HPDE6-E6E7 (cell line): ENCODE measurements at regions not wholly inside any gene's neighbourhood (a gene's known extent, or its start where the extent isn't known, plus 50 kb on each side); places are given as distances from the start of the nearest gene placed in this dataset.

Source experiments
- DNase-seq: peaks from one replicate; pipeline ENCODE4 v3.0.0; 2011; ENCODE audit warnings: missing footprints; ENCODE audit errors: extremely low spot score

DNA sequence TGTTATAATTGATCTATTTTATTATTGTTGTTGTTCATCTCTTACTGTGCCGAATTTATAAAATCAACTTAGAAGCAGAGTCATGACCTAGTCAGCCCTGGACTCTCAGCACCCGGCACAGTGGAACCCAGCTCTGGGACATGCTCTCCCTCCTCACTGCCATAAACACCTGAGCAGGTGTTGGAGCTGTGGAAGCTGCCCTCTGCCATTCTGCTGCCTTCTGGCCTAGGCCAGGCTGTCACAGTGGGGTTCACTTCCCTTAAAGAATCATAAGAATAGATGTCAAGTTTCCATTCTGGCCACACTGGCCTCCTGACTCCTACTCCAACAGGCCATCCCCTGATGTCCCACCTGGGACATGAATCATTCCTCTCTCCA, 192.2 kb downstream of the ZFP36L2 start:
- no peak for DNase-seq

DNA sequence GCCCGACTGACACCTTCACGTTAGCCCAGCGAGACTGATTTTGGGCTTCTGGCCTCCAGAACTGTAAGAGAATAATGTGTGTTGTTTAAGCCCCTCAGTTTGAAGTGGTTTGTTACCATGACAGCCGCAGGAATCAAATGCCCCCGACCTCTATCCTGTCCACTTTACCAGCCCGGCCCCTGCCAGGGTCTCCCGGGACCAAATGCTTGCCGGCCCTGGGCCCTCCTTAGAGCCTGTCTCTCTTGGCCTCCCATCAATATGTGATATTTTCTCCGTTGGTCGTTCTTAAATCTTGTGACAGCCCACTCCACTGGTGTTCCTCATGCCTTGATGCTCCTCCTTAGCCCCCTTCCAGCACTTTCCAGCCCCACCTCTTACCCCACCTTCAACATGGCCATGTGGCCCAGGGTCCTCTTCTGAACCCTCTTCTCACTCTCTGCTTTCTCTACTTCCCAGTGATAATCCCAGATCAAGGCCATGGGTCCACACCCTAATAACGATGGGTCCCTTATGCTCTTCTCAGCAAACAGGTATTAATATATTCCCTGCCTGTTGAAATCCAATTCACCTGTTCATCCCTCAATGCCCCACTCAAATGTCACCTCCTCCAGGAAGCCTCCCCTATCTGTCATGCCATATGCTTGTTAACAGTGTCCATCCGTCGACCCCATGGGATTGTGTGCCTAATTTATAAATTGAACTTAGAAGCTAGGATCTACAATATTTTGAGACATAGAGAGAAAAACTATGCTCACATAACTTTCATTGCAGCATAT, 192.8 kb downstream of the ZFP36L2 start:
- no peak for DNase-seq

DNA sequence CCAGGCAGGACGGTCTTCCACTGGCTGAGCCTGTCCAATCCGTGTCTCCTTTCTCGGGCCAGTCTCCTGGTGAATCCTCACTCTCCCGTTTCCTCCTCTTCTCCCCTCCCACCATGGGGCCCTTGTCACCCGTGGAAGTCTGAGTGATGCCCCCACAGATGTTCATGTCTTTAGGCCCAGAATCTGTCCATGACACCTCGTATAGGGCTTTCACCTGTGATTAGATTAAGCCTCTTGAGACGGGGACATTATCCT, 193.5 kb downstream of the ZFP36L2 start:
- DNase-seq = no peak

DNA sequence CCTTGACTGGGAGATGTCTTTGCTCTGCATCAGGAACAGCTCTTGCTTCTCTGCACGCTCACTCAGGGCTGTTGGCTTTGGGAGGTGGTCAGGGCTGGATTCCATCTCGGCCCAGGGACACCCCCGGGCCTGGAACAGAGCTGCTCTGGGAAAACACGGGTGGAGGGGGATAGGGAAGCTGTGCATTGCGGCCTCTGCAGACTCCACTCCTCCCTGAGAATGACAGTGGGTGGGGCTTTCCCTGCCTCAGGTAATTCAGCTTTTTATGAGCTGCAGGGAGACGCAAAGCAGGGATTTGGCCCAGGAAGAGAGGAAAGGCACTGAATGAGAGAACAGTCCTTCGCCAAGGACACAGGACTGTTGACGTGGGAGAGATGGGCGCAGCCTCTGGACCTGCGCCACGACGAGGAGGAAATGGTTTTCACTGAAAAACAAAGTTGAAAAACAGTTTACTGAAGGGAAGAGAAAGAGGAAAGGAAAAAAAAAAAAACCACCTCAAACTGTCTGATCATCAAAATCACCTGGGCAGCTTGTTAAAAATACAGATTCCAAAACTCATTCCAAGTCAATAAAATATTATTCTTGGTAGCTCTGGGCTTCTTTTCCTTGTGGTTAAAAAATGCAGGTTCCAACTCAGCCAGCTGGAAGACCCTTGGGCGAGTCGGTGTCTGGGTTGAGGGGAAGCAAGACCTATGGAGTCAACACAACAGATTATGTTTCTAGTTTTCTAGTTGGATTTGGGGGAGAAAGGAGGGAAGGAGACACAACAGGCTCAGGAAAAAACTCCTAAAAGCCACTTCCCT, 194.0 kb downstream of the ZFP36L2 start:
- DNase-seq = no peak

DNA sequence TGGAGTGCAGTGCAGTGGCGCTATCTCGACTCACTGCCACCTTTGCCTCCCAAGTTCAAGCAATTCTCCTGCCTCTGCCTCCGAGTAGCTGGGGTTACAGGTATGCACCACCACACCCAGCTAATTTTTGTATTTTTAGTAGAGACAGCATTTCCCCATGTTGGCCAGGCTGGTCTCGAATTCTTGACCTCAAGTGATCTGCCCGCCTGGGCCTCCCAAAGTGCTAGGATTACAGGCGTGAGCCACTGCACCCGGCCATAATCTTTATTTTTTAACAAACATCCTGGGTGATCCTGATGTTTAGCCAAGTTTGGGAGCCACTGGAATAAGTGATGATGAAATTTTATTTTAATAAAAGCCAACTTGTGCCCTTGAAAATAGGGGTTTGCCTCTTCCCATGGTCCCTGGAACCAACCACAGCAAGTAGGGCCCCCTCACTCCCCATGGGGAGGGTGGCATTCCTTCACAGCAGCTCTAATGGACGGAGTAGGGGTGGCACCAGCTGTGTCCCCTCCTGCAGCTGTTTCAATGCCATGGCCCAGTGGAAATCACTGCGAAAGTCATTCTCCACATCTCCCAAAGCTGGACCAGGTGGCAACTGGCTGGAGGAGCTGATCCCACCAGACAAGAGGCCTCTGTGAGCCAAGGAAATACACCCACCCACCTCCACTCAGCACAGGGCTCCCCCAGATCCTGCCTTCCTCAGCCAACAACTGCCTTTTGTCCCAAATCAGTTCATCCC, 194.8 kb downstream of the ZFP36L2 start:
- no peak for DNase-seq

DNA sequence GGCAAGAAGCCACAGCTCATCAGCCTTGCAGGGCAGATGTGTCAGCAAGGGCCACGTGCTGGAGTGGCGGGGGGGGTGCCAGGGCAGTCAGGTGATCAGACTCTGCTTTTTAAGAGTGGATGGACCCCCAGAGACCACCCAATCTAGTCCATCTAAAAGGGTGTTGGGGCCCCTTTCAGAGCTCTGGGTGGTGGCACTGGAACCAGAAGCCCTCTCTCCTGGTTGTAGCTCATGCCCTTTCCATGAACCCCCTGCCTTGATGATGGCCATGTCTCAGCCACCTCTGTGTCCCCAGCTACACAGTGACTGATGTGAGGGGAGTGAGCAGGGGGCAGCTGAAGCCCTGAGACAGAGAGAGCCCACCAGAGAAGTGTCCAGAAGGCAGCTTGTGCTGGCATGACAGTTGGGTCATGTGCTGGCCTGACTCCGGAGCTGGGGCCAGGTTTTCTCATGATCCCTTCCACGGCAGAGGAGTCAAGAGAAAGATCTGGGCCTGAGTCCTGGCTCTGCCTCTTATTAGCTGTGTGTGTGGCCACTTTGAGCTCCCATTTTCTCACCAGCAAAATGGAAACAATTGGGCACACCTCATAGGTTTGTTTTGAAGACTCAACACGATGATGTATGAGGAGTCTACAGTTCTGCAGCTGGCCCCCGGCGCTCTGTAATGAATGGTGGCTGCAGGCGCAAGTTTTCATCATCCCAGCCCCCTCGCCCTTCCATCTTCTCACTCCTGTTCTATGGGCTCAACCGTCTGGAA, 195.7 kb downstream of the ZFP36L2 start:
- no peak for DNase-seq

DNA sequence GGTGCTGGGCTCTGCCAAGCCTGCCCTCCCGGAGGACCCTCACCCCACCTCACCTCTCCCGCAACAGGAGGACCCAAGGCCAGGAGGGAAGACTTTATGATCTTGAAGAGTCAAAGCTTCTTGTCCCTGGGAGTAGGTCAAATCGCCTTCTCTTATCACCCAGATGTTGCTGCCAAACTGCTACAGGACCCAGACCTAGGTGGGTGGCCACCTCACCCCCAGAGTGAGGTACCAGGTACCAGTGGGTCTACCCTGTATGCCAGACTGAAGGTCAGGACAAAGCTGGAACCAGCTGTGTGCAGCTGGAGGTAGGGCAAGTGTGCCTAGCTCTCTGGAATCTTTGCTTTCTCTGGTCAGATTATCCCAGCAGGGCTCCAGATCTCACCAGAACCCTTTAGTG, 197.2 kb downstream of the ZFP36L2 start:
- no peak for DNase-seq

DNA sequence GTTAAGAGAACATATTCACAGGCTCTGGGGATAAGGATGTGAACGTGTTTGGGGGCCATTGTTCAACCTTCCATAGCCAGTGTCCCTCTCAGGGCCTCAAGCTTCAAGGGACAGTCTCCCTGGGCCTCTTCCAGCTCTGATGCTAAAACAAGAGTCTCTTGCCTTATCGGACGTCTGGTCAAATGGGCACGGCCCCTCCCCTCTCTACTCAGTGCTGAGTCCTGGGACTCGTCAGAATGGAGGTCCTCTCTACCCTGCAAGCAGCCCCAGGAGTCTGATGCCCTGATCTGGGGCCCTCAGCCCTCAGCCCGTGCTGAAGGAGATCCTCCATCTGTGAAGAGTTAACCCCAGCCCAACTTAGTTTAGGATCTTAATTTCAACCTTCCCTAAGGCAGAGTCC, 198.2 kb downstream of the ZFP36L2 start:
- no peak for DNase-seq

DNA sequence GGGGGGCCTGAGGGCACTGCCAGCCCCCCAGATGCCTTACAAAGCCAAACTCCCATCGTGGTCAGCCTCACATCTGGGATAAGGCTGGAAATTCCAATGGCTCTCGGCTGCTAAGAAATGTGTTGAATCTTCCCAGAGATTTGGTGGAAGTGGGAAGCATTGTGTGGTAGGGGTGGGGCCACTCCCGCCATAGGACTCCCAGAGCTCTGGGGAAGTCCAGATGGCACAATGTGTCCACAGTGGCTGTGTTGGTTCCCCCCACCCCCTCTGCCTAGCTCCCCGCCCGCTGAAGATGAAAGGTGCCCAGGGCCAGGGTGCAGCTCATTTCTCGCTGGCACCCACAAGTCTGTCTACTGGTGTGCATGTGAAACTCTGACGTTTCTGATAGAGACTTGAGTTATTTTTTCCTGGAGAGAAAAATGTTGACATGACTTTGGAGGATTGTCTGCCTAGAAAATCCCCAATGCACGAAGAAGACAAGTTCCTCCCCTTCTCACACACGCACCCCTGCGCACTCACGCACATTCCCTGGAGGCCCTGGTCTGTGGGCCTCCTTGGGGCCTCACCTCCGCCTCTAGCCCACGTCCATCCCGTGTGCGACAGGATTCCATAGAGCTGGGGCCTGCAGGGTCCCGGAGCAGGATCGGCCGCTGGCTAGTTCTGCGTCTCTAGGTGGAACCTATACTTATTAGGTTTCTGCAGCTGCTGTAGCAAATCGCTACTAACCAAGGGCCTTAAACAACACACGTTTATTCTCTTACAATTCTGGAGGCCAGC, 199.1 kb downstream of the ZFP36L2 start:
- DNase-seq = no peak

DNA sequence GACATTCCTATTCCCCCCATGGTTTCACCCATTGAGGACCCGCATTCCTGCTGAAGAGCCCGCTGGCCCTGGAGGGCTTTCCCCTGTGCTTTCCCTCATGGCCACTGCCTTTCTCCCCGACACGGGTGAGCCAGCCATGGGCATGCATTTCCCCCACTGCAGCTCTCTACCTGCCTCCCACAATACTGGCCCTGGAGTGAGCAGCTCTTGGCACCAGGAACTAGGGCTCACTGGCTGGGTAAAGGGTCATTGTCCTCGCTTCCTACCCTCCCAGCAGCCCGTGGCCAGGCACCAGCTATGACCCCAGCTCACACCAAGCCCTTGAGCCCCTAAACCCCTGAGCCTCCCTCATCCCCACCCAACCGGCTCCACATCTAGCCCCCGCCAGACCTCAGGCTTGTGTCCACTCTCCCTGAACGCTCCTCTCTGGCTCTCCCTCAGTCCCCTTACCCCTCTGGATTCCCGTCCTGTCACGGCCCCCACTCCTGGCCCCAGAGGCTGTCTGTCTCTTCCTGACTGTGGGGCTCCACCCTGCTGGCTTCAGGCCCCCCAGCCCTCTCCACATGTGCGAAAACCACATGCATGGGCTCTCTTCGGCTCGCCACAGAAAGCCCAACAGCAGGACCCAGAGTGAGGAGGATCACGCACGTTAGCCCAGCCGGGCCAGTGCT, 199.8 kb downstream of the ZFP36L2 start:
- DNase-seq = no peak

DNA sequence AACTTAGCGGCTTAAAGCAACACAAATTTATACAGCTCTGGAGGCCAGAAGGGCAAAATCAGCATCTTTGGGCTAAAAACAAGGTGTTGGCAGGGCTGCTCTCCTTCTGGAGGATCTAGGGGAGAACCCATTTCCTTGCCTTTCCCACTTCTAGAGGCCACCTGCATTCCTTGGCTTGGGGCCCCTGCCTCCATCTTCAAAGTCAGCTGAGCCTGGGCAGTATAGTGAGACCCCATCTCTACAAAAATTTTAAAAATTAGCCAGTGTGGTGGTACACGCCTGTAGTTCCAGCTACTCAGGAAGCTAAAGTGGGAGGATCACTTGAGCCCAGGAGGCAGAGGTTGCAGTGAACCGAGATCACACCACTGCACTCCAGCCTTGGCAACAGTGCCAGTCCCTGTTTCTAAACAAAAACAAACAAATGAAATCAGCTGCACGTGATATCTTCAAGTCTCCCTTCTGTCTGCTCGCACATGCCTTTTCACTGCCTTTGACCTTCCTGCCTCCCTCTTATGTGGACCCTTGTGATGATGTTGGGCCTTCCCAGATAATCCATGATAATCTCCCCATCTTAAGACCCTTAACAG, 200.6 kb downstream of the ZFP36L2 start:
- DNase-seq = no peak

DNA sequence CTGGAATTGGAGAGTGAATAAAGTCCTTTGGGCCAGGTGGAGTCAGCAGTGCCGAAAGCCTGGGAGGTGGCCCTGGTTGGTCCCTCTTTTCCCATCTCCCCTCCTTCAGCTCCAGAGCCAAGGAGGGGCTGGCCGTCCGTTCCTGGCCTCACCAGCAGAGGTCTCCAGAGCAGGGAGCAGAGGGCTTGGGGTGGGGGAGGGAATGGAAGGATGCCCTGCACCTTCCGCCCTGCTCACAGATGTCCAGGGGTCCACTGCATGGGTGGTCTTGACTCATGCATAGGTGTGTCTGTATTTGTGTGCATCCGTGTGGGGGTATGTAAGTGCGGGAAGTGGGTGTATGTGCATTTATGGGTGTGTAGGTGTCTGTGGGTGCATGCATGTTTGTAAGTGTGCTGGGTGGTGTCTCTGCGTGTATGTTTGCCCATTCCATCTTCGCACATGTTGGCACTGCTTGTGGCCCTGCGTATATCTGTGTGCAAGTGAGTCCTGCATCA, 201.8 kb downstream of the ZFP36L2 start:
- DNase-seq = peak; percentile 40

DNA sequence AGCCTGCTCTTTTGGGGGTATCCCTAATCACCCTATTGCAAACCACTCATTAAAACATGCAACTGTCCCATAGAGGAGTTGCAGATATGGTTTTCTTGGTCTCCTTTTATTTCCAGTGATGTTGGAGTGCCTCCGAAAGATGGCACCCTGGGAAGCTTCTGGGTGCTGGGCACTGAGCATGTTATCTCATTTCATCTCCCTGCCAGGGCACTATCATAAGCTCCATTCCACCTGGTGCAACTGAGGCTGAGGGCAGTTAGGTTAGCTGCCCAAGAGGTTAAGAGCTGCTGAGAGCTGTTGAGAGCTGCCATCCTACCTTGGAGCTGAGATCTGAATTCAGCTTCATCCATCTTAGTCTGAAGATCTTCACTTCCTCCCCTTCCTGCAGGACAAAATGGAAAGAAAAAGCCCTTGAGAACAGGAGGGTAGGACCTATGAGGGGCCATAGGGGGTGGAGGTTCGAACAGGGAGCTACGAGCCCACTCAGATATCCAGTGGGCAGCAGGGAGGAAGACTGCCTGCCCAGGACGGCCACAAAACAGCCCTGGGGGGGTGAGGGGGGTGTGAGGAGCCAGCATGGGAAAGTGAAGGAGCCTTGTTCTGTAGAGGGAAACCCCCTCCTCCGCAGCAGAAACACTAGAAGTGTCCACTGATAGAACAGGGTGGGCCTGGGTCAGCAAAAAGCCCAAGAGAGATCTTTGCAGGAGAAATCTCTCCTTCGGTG, 202.5 kb downstream of the ZFP36L2 start:
- no peak for DNase-seq

DNA sequence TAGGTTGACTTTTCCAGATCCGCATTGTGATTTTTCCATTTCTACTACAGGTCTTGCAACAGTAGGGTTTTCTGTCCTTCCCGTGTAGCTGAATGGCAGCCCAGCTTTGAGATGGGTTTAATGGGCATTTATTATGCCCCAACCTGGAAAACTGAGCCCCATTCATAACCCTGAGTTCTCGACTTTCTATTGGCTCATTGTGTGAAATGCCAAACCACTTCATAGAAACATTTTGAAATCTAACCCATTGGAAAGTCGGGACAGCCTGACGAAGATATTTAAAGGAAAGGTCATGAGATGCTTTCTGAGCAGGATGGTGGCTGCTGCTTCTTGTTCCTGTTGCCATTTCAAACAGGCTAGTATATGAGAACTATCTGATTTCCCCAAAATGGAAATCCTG, 203.5 kb downstream of the ZFP36L2 start:
- no peak for DNase-seq

DNA sequence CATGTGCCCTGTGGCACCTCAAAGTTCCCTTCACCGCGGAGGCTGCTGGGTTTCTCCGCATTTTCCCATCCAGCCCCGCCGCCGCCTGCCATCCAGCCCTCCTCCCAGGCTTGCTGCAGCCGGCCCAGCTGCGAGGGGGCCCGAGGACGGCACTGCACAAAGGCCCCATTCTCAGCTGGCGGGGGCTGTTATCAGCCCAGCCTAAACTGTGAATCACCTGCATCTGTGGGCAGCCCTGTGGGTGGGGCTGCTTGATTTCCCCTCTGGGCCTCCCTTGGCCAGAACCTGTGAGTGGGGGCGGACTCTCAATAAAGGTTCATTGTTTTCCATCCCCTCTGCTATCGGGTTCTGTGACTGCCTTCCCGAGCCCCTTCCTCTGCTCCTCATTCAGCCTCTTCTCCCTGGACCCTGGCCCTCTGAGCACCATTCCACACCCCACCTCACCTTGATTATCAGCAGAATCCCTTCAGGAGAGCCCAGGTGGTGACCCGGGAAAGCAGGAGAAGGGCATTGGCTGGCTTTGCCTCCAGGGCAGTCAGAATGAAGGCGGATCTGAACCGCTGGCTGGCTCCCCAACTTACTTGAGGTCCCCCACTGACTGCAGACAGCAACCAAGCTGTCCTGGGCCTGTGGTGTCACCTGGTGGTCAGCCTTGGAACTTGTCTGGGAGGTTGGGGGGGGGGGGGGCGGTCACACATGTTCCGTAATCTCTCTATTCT, 204.5 kb downstream of the ZFP36L2 start:
- no peak for DNase-seq

DNA sequence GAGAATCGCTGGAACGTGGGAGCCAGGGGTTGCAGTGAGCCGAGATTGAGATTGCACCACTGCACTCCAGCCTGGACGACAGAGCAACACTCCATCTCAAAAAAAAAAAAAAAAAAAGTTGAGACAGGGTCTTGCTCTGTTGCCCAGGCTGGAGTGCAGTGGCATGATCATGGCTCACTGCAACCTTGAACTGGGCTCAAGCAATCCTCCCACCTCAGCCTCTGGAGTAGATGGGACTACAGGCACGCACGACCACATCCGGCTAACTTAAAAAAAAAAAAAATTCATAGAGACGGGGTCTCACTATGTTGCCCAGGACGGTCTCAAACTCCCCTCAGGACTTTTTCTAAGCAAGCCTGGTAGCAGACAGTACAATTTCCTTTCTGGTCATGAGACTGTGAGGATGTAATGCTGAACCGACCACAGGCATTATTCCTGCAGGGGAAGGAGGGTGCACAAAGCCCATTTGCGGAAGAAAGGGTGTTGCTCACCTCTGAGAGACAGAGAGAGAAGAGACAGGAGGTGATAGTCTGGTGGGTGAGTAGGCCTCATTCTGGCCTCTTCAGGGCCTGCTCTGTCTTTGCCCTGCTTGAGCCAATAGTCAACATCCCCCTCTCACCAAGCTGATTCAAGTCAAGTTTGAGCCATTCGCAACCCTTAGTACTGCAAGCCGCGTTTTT, 205.3 kb downstream of the ZFP36L2 start:
- DNase-seq = no peak

DNA sequence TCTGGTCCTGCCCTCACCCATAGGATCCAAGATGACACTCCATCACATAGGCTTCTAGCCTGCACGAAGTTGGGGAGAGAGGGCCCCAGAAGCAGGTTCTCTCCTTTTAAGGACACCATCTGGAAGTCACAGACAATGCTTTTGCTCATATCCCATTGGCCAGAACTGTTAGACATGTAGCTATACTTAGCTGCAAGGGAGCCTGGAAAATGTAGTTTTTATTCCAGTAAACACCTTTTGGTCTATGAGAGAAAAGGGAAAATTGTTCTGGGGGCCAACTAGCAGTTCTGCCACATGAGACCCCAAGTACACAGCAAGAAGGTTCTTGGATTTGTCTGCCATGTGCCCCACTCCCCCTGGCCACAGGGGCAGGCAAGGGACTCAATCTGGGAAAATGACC, 206.1 kb downstream of the ZFP36L2 start:
- no peak for DNase-seq

DNA sequence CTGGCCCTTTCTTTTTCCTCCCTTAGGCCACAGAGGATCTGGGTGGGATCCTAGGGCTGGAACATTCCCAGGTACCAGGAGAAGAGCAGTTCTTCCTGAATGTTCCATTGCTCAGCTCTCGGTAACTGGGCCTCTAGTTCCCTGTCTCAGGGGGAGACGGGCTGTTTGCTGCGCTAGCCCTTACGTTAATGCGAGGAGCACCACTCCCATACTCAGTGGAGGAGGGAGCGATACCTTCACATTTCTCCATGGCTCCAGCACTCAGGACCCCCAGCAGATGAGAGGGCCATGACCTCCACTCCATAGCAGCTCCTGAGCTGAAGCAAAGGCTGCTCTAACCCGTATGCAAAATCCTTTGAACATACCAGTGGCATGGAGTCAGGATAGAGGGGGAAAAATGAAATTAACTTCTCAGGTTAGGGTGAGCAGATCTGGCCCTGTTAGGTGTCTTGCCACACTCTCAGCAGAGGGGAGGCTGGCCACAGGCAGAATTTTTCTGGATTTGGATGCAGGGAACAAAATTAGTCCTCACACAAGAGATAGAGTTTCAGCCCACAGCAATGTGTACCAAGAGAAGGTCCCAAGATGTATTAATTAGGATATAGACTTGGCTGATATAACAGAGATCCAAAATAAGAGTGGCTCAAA, 206.7 kb downstream of the ZFP36L2 start:
- no peak for DNase-seq
